SK-N-SH (cell line): ENCODE measurements at regions not wholly inside any gene's neighbourhood (a gene's known extent, or its start where the extent isn't known, plus 50 kb on each side); places are given as distances from the start of the nearest gene placed in this dataset.

ENCODE experiments used
- FOXM1 ChIP-seq: IDR thresholded peaks from 2 replicates; pipeline ENCODE4 v1.4.0; 2012; ENCODE audit warnings: low read depth, mild to moderate bottlenecking
- JUND ChIP-seq: IDR thresholded peaks from 2 replicates; pipeline ENCODE4 v1.4.0; 2012
- SIN3A ChIP-seq: IDR thresholded peaks from 2 replicates; pipeline ENCODE4 v1.6.1; 2012; ENCODE audit warnings: low read depth, mild to moderate bottlenecking, low read length, moderate library complexity, borderline replicate concordance
- TF ChIP-seq, protein P1 (sequence below): fragments of 200-600 bp; sonication (generic); IDR thresholded peaks from 2 replicates; pipeline ENCODE4 v1.6.1; 2017; ENCODE audit warnings: antibody characterized with exemption, mild to moderate bottlenecking, moderate library complexity

GRCh38 chrX:118225711-118226428 lies 109.3 kb upstream of the KLHL13 start:
- TF ChIP-seq JUND (no peak), SIN3A (no peak), FOXM1 (no peak)
- TF ChIP-seq, protein P1, sequence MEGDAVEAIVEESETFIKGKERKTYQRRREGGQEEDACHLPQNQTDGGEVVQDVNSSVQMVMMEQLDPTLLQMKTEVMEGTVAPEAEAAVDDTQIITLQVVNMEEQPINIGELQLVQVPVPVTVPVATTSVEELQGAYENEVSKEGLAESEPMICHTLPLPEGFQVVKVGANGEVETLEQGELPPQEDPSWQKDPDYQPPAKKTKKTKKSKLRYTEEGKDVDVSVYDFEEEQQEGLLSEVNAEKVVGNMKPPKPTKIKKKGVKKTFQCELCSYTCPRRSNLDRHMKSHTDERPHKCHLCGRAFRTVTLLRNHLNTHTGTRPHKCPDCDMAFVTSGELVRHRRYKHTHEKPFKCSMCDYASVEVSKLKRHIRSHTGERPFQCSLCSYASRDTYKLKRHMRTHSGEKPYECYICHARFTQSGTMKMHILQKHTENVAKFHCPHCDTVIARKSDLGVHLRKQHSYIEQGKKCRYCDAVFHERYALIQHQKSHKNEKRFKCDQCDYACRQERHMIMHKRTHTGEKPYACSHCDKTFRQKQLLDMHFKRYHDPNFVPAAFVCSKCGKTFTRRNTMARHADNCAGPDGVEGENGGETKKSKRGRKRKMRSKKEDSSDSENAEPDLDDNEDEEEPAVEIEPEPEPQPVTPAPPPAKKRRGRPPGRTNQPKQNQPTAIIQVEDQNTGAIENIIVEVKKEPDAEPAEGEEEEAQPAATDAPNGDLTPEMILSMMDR, result peak; percentile 75
